NCI-H146 treated with DMSO at 0.1 percent for 48 hours (cell line): ENCODE measurements at regions not wholly inside any gene's neighbourhood (a gene's known extent, or its start where the extent isn't known, plus 50 kb on each side); places are given as distances from the start of the nearest gene placed in this dataset.
"Not testable (repeated sequence)": the region's sequence is repeated elsewhere in the genome, so short reads cannot be mapped to it uniquely, and the experiment has no call there.

Experiments used
- DNase-seq: peaks from one replicate; lab custom pipeline; 2025; ENCODE audit not compliant: unreplicated experiment; lab: John Stamatoyannopoulos, UW

DNA sequence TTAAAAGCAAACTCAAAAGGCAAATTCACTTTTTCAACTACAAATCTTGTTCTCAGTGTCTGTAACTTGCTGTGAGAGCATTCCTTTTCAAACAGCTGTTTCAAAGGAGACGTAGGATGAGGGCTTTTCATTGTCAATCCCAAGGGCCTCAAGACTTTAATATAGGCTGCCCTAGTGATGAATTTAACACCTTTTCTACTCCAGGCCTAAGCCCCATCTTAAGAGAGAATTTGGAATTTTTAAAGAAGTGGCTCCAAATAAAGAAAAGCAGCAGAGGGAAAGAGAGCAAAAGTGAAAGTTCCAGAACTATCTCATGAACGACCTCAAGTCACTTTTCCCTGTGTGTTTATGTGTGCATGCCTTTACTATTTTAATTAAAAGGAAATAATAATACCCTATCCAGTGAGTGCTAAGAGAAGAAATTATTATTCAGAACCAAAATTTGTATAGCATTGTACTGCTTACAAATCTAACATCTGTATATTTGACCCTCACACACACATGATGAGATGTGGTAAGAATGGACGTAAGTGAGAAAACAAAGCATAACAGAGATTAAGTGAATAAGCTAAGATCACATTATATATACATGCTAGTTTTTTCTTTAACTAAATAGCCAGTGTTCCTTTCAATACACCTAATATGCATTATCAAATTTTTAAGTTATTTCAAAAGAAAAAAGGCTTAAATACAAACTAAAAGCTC, 196.4 kb downstream of the VGLL3 start:
- no peak for DNase-seq

DNA sequence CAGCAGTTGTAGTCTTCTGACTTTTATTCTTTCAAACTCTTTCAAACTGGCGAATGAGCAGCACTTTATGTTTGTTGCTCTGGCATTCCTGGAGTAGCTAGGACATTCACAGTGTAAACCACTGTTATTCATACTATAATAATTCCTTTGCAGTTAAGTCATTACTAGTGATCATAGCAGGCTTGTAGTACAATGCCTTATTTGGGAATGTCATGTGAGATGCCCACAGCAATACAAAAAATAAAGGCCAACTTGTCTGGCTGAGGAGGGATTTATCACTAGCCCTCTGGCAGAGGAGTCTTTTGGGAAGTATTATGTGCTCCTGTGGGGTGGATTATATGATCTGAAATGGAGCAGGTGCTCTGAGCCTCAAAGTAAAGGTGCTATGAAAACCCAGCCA, 197.2 kb downstream of the VGLL3 start:
- no peak for DNase-seq

DNA sequence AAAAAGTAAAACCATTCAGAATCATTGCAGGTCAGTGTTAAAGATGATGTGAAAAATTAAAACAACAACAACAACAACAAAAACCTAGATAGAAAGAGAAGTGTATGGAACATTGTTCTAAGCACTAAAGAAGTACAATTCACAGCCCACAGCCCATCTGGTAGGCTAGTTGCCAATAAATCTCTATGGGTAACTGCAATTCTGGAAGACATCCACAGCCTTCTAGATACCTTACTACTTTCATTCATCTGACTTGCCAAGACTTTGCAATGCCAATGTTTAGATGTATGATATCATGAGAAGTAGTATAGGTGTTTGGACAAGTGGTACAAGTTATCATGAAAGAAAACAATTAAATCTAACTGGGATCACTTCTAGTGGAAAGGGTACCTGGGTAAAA, 198.6 kb downstream of the VGLL3 start:
- no peak for DNase-seq

- no peak for DNase-seq
Observed at GRCh38 chr3:86790884-86791549, 199.9 kb downstream of the VGLL3 start.

GRCh38 chr3:86788371-86788770, 202.6 kb downstream of the VGLL3 start:
- DNase-seq: no peak

DNA sequence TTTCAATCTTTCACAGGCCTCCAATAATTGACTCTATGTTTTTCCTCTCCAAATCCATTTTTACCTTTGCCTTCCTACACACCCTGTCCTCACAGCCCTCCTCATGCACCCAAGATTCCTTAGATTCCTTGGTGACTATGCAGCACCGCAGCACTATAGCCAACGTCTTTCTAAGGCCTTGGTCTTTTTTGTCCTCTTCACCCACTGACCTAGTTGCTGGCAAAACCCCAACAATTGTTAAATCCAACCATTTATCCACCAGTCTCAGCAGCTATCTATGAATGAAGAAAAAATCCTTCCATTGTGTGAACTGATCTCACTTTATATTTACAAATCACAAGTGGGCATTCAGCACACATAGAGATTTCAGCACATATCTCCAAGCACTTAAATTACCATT, 203.9 kb downstream of the VGLL3 start:
- no peak for DNase-seq

- DNase-seq: no peak
Observed at GRCh38 chr3:86785386-86785785, 205.6 kb downstream of the VGLL3 start.

DNA sequence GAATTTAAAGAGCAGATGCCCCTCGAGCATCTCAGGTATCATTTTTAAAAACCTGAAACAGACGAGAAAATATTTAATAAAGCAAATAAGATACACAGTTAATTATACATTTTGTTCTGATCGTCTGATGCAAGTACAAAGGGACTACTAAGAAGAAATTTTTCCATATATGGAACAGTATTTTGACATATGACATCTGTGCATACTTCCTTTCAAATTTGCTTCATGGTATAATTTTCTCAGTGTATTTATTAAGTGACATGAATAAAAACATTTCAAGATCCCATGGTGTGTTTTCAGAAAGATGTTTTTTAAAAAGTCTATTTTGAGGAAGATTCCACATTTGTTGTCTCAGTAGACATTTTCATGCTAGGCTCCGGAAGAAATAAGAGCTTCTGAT, 208.1 kb downstream of the VGLL3 start:
- no peak for DNase-seq

GRCh38 chr3:86782286-86782685, 208.7 kb downstream of the VGLL3 start:
- DNase-seq: no peak

DNA sequence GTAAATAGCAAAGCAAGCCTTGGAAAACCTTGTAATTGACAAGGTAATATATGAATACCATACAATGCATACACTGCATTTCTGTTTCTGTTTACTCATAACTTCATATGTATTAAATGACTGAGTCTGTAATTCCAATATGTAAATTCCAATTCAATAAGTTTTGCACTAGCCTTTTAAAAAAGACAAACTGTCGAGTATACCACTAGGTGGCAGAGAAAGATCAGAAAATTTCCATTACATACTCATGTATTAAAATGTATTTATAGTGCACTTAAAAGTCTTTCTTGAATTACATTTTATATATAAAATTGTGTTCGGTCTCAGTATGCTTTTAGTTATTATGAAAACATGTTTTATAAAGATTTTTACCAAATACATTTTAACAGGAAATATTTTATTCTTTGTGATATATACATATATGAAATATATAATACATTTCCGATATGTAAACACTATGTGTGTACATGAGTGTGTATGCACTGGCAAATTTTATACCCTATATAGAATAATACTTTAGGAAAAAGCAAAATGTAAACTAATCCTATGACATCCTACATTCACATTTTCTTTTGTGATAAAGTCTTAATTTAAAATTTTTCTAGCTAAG, 216.8 kb downstream of the VGLL3 start:
- peak; percentile 20 for DNase-seq

DNA sequence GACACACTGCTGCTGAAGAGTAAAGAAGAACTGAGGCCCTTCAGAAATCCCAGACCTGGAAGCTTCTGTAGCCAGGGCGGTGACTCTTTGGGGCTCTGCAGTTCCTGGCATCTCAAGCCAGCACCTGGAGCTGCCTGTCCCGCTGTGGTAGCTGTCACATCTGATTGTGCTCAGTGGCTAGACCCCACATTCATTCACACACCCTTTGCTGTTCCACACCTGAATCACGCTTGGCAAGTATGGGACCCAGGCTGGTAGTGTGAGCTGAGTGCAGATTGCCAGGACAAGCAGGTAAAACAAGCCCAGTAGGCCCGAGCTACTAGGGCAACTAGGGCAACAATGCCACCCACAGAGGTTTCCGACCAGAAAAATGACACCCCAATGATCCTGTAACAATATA, 218.2 kb downstream of the VGLL3 start:
- no peak for DNase-seq

DNA sequence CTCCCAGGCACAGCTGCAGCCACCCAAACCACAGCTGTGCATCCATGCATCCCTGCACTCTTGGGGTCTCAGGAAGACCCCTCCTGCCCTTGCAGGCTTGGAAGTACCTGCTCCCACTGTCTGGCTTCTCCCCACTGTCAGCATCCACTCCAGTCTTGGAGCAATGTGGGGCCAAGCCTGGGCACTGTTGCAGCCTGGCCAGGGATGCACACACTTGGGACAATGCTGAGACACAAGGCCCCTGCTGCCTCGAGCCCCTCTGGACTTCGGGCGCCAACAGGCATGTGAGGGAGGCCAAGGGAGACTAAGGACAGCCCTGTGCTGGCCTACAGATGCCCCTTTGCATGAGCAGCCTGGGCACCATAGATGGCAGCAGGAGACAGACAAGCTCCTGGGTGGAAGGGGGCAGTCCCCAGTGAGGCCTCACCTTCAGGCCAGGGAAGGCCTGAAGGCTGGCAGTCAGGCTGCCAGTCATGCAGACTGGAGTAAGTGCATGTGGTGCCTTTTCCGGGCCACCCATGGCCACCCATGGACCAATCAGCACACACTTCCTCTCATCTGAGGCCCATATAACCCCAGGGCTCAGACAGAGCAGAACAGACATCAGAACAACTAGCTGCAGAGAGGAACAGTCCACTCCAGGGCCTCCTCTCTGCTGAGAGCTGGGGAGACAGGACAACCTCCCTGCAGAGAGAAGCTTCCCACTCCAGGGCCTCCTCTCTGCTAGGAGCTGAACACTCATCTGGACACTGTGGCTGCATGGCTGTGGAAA, 219.0 kb downstream of the VGLL3 start:
- DNase-seq: no peak

DNA sequence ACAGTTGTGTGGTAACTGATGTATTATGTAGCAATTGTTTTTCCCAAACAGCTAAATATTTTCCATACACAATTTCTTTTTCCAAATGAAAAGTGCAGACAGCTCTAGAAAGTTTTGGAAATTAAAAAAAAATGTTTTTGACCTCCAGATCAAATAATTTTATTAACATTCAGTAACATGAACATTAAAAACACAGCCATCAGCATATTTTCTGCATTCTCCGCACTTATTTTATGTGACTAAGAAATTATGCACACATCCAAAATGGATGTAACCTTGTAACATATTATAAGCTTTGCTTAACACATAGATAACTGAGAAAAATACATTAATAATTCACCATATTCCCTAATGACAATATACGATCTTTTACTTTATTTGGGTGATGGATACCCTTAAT, 224.6 kb downstream of the VGLL3 start:
- DNase-seq: no peak

GRCh38 chr3:86757322-86758179, 233.4 kb downstream of the VGLL3 start:
- not testable (repeated sequence) for DNase-seq

- no peak for DNase-seq
Observed at GRCh38 chr3:86748015-86748414, 242.9 kb downstream of the VGLL3 start.

- no peak for DNase-seq
Observed at GRCh38 chr3:86744051-86744450, 246.9 kb downstream of the VGLL3 start.

GRCh38 chr3:86743233-86743632, 247.7 kb downstream of the VGLL3 start:
- DNase-seq: no peak

DNA sequence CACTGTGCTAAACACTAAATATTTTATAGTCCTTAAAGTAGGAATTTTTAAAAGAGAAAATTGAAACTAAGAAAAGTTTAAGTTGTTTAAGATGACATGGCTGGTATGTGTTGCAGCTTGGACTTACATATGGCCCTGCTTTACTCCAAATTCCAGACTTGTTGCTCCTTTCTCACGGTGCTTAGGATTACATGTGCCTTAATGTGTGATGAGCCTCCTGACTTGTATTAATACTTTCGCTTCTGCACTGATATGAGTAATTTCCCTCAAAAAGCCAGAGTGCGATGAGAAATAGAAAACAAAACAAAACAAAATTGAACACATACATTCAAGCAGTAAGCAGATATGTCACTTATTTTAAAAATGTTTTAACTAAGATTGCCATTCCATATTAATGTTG, 250.2 kb downstream of the VGLL3 start:
- no peak for DNase-seq

DNA sequence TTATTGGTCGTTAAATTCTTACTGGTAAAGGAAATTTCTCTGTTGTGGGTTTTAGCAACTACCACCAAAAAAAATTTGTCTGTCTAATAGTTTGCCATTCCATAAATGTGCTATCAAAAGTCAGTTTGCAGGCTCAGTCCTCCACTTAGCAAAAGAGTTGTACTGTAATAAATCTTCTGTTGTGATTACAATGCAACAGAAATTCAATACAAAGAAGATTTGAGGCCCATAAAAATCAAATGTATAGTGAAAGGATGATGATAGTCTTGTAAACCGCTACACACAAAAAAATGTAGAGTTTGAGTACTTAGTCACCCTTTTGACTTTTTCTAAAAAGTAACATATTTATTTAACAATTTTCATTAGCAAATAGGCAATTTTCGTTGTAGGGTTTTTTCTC, 251.7 kb downstream of the VGLL3 start:
- no peak for DNase-seq

DNA sequence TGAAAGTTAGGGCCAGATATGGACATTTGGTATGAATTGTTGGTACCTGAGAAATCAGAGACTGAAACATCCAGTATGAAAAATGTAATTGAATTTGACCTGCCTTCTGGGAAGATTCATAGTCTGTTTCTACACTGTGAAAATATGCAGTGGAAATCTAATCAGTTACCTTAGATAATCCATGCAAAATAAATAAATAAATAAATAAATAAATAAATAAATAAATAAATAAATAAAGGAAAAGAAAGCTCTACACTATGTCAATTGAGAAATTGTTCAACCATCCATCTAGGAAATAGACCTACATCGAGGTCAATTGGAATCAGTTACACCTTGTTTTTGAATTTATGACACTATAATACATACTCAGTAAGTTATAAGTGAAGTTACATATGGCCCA, 252.3 kb downstream of the VGLL3 start:
- DNase-seq: no peak

- DNase-seq: no peak
Observed at GRCh38 chr3:86737517-86737916, 253.4 kb downstream of the VGLL3 start.
